ENCODE measurements at regions not wholly inside any gene's neighbourhood (a gene's known extent, or its start where the extent isn't known, plus 50 kb on each side); places are given as distances from the start of the nearest gene placed in this dataset.

GRCh38 chr11:134637091-134638015 is 225.3 kb upstream of the B3GAT1 start:
- DNase-seq (ENCODE audit: low spot score): peak; percentile 78

GRCh38 chr11:134636071-134636470 is 224.0 kb upstream of the B3GAT1 start:
- peak; percentile 57 for DNase-seq (ENCODE audit: low spot score)

- peak; percentile 62 for DNase-seq (ENCODE audit: low spot score)
Measured at GRCh38 chr11:134634897-134635831, 223.1 kb upstream of the B3GAT1 start.

- DNase-seq (ENCODE audit: low spot score): peak; percentile 81
Measured at GRCh38 chr11:134633276-134633675, 221.2 kb upstream of the B3GAT1 start.

GRCh38 chr11:134632347-134633119 is 220.5 kb upstream of the B3GAT1 start:
- peak; percentile 85 for DNase-seq (ENCODE audit: low spot score)

GRCh38 chr11:134630861-134631260 is 218.8 kb upstream of the B3GAT1 start:
- peak; percentile 57 for DNase-seq (ENCODE audit: low spot score)

GRCh38 chr11:134628426-134628825 is 216.4 kb upstream of the B3GAT1 start:
- DNase-seq (ENCODE audit: low spot score): peak; percentile 43

GRCh38 chr11:134626032-134626431 is 214.0 kb upstream of the B3GAT1 start:
- DNase-seq (ENCODE audit: low spot score): peak; percentile 11

- DNase-seq (ENCODE audit: low spot score): peak; percentile 51
Measured at GRCh38 chr11:134625631-134626030, 213.6 kb upstream of the B3GAT1 start.

- peak; percentile 60 for DNase-seq (ENCODE audit: low spot score)
Measured at GRCh38 chr11:134625151-134625550, 213.1 kb upstream of the B3GAT1 start.

GRCh38 chr11:134624166-134624920 is 212.3 kb upstream of the B3GAT1 start:
- DNase-seq (ENCODE audit: low spot score): peak; percentile 68

- peak; percentile 41 for DNase-seq (ENCODE audit: low spot score)
Measured at GRCh38 chr11:134623711-134624110, 211.7 kb upstream of the B3GAT1 start.

- DNase-seq (ENCODE audit: low spot score): peak; percentile 18
Measured at GRCh38 chr11:134622458-134622857, 210.4 kb upstream of the B3GAT1 start.

- peak; percentile 82 for DNase-seq (ENCODE audit: low spot score)
Measured at GRCh38 chr11:134617360-134617759, 205.3 kb upstream of the B3GAT1 start.

- no peak for DNase-seq (ENCODE audit: low spot score)
Measured at GRCh38 chr11:134616038-134616437, 204.0 kb upstream of the B3GAT1 start.

GRCh38 chr11:134615041-134615615 is 203.1 kb upstream of the B3GAT1 start:
- DNase-seq (ENCODE audit: low spot score): peak; percentile 72

GRCh38 chr11:134614141-134614540 is 202.1 kb upstream of the B3GAT1 start:
- DNase-seq (ENCODE audit: low spot score): peak; percentile 20

- DNase-seq (ENCODE audit: low spot score): peak; percentile 57
Measured at GRCh38 chr11:134613646-134614045, 201.6 kb upstream of the B3GAT1 start.

GRCh38 chr11:134612140-134613030 is 200.3 kb upstream of the B3GAT1 start:
- DNase-seq (ENCODE audit: low spot score): peak; percentile 57
